ENCODE measurements at regions not wholly inside any gene's neighbourhood (a gene's known extent, or its start where the extent isn't known, plus 50 kb on each side); places are given as distances from the start of the nearest gene placed in this dataset.

GRCh38 chr3:95044101-95044500 is 981.2 kb downstream of the NSUN3 start:
- DNase-seq: no peak

DNA sequence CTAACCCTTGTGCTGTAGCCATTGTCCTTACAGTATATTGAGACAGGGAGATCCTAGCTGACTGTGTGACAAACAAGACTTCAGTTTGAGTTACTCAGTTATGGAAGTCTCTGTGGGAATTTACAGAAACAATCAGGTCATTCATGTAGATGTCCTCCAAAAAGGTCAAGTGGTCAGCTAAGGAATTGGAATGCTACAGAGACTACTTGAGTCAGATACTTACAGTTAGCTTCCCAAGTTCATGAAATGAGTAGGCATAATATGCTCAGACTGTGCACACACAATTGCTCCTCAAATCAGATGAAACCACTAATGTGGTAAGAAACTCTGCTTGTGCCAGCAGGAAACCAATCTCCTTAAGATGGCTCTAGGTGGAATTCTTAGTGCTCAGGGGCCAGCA is 985.7 kb downstream of the NSUN3 start:
- no peak for DNase-seq

DNA sequence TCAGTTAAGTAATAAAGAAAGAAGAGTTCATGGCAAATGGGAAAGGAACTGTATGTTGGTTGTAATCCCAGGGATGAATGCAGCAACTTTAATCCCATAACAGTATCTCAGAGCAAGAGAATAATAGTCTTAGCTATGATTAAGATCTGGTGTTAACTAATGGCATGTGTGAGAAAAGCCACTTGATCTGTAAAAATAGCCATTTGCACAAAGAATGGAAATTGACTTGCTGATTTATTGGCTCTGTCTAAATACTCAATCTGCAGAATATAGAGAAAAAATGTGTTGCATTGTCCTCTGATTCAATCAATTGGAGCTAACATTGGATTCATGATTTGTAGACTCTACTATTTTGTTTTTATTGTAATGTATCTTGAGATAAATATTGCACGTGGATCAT is 987.0 kb downstream of the NSUN3 start:
- DNase-seq: no peak

GRCh38 chr3:95055288-95055687 is 992.4 kb downstream of the NSUN3 start:
- DNase-seq: no peak

DNA sequence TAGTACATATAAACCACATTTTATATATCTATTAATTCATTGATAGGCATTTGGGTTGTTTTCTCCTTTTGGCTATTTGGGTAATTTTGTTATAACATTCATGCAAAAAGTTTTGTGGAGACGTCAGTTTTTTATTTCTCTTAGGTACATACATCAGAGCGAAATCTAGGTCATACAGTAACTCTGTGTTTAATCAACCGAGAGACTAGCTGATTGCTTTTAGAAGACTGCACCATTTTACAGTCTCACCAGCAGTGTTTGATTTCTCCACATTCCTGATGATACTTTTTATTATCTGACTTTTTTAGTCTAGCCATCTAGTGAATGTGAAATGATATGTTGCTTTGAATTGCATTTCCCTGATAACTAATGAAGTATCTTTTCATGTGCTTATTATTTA is 1019.3 kb downstream of the NSUN3 start:
- DNase-seq: no peak

DNA sequence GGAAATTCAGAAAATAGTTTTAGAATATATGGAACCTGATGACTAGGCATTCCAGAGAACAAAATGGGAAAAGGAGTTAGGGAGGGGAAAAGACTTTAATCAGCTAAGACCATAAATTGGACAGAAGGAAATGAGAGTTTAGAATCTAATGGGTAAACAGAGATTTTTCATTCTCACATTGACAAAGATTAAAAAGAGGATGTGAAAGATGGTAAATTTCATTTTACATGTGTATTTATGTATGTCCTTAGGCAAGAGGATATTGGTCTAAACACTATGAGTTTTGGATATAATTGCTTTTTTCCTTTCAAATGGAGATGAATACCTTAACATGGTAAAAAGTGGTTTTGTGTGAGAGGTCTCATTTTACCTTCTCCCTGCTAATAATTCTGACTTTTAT is 1021.9 kb downstream of the NSUN3 start:
- no peak for DNase-seq

DNA sequence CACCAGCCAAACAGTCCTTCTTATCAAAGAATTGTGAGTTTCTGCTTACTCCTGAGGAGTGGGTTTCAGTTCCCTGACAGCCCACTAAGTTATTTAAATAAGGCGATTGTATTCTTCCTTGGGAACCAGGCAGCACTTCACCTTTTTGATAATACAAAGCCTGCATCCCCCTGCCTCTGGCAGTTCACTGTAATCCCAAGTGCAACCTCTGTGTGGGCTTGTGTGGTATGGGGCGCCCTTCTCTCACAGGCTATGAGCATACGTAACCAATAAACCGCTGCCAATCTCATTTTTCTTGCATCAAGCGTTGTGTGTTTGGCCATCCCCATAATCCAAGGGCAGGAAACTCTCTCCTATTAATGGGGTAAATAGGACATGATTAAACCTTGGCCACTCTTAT is 1025.6 kb downstream of the NSUN3 start:
- no peak for DNase-seq

DNA sequence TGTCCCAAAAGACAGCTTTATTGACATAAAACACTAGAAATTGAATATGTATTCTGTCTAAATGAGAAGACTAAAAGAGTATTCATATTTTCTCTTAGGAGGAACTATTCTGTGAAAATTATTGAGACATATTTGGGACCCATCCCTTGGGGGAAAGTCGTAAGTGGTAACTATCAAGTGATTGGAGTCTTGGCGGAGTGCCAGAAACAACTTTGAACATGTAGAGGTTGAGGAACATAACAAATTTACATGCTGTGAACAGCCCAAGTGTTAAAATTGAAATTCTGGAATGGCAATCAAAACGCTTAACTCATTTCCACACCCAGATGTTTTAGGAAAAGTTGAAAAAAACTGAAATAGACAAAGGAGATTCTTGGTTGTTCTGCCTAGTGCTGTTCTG is 1034.6 kb downstream of the NSUN3 start:
- DNase-seq: no peak

DNA sequence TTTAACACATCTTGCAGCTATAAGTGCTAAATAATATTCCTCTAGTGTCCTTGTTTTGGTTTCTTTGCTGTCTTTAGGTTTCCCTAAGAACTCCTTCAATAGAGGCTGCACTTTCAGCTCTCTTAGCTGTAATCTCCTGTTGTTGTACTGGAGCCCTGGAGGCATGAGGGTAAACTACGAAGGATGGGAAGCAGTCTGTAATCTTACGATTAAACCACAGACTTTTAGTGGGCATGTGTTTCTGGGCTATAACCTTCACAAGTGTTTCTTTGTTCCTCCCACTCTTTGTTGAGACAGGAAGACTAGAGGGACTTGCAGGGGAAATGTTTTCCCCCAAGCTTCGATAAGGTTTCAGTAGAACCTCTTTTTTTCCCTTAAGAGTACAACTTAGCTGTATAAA is 1058.1 kb downstream of the NSUN3 start:
- no peak for DNase-seq

DNA sequence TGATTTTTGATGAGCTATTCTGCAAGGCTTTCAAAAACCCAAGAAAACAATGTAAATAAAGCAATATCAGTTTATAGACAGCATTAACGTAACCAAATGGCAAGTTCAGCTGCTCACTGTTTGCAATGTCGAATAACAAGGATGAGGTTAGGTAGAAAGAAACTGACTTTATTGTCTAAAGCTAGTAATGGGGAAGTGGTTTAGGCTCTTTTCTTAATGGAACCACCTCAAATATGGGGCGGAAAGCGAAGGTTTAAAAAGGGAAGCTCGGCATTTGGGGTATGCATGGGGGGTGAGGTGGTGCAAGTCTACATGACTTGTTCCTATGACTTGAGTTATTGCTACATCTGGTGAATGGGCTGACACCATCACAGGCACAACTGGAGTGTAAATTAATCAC is 1060.2 kb downstream of the NSUN3 start:
- DNase-seq: no peak

GRCh38 chr3:95134693-95135413 is 1072.0 kb downstream of the NSUN3 start:
- no peak for DNase-seq

DNA sequence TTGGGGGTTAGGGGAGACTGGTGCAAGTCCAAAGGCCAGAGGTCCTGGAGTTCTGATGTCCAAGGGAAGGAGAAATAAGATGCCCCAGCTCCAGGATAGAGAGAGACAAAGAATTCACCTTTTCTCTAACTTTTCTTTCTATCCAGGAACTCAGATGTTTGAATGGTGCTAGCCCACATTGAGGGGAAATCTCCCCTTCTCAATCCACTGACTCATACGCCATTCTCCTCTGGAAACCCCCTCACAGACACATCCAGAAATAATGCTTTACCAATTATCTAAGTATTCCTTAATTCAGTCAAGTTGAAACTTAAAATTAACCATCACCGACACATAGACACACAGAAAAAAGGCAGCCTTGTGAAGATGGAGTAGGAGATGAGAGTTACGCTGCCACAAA is 1085.2 kb downstream of the NSUN3 start:
- DNase-seq: no peak

- DNase-seq: no peak
These were observed 1088.7 kb downstream of the NSUN3 start for GRCh38 chr3:95151590-95151989.

- no peak for DNase-seq
These were observed 1091.9 kb downstream of the NSUN3 start for GRCh38 chr3:95154766-95155165.

GRCh38 chr3:95162794-95163193 is 1099.9 kb downstream of the NSUN3 start:
- DNase-seq: no peak

DNA sequence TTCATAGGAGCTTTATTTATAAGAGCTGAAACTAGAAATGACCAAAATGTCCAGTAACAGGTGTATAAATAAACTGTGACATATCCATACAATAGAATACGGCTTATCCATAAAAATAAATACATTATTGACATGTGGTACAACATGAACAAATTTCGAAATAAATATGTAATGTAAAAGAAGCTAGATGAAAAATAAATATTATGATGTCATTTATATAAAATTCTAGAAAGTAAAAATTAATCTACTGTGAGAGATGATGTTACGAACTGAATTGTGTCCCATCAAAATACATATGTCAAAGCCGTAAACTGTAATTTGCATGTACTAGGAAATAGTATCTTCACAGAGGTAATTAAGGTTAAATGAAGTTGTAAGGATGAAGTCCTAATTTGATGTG is 1104.9 kb downstream of the NSUN3 start:
- no peak for DNase-seq

DNA sequence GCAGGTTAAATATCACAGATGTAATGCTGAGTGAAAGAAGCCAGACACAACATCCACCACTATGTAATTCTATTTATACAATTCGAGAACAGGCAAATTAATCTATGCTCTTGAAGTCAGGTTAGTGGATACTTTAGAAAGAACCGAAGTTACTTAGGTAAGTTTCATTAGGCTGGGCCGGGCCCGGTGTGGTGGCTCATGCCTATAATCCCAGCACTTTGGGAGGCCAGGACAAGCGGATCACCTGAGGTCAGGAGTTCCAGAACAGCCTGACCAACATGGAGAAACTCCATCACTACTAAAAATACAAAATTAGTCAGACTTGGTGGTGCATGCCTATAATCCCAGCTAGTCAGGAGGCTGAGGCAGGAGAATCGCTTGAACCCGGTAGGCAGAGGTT is 1105.7 kb downstream of the NSUN3 start:
- no peak for DNase-seq

DNA sequence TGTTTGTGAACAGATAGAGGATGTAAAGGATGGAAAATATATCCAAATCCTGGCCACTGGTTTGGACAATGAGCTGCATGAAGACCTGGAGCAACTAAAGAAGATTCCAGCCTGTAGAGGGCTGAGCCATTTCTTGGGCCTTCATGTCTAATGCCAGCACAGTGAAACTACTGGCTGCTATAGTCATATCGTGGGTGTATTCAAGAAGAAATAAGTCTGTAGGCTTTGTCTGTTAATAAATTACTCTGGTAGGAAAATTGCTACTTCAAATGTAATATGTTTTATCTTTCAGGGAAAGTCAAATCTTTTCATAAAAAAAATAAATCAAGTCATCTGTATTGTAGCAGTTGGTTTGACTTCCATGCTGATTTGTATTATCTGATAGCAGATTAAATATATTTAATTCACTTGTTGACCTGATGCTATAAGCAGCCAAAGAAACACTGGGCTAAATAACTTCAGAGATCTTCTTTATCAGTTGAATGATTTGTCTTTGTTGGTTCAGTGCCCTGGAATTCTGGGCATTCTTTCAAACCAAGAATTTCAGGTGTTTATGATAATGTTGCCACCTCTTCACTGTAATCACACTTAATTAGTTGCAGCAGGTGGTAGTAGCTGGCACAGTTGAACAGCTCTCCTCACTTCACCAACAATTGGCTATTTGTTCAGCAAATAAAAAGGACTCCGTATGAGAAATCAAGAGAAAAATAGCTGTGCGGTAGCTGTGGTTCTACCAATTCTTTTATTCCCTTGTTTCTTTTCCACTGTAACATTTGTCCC is 1109.5 kb downstream of the NSUN3 start:
- no peak for DNase-seq

GRCh38 chr3:95177096-95177495 is 1114.2 kb downstream of the NSUN3 start:
- no peak for DNase-seq

GRCh38 chr3:95184038-95184437 is 1121.2 kb downstream of the NSUN3 start:
- no peak for DNase-seq

- DNase-seq: no peak
These were observed 1126.5 kb downstream of the NSUN3 start for GRCh38 chr3:95189348-95189747.

DNA sequence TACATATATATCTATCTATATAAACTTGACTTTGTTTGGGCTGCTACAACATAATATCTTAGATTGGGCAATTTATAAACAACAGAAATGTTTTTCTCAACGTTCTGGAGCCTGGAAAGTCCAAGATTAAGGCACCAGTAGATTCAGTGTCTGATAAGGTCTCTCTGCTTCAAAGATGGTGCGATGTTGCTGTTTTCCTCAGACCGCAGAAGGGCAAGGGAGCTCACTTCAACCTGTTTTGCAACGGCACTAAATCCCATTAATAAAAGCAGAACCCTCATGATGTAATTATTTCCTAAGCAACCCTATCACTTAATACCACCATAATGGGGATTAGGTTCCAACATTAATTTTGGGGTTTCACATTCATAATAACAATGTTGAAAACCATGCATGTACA is 1134.8 kb downstream of the NSUN3 start:
- DNase-seq: no peak

DNA sequence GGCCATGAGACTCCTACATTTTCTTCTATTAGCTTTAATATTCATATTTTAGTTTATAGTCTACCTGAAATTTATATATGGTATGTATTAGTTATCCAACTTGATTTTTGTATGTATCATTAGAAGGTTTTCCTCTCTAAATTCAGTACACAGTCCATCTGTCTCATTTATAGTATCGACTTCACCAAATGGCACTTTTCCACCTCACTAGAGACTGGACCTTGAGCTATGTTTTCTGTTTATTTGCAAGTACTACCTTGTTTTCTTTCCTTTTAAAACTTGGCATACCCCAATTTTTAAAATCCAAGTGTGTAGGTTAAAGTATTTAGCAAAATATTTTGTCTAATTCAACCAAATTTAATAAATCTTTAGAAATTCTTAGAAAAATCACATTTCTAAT is 1137.5 kb downstream of the NSUN3 start:
- no peak for DNase-seq

DNA sequence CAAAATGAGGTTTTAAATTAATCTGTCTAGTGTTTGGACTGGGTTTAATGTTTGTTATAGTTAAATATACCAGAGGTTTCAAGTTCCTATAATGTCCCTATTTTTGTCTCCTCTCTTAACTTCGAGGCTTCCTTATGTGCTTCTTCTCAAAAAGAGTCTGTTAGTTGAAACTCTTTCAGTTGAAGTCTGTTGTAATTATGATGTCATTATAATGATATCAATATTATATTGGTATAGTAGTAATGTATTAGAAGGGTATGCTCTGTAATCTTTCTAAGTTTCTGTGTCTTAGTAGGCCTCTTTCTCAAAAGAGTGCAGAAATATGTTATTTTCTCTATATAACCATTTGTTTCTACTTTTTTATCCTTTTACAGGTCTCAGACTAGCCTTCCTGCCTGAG is 1148.0 kb downstream of the NSUN3 start:
- no peak for DNase-seq

DNA sequence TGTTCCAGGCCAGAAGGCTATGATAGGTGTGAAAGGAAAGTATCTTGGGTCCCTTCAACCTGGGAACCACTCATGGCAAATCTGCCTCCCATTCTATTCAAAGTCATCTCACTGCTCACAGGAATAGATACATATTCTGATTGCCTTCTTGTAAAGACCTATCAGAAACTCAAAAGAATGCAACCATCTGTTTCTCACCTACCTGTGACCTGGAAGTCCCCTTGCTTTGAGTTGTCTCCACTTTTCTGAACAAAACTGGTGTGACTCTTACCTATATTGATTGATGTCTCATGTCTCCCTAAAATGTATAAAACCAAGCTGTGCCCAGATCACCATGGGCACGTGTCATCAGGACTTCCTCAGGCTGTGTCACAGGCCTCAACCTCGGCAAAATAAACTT is 1149.3 kb downstream of the NSUN3 start:
- no peak for DNase-seq
